Occipital lobe (tissue), 1 donor: ENCODE measurements at regions not wholly inside any gene's neighbourhood (a gene's known extent, or its start where the extent isn't known, plus 50 kb on each side); places are given as distances from the start of the nearest gene placed in this dataset.

ENCODE experiments used
- DNase-seq: peaks from one replicate; lab custom pipeline; 2025; lab: John Stamatoyannopoulos, UW

GRCh38 chr4:132839070-132839469, 310.0 kb upstream of the PCDH10 start:
- DNase-seq: no peak

- DNase-seq: no peak
These were observed 289.2 kb upstream of the PCDH10 start for GRCh38 chr4:132859929-132860328.

GRCh38 chr4:132860976-132861375, 288.1 kb upstream of the PCDH10 start:
- no peak for DNase-seq

- DNase-seq: no peak
These were observed 285.5 kb upstream of the PCDH10 start for GRCh38 chr4:132863619-132864018.

GRCh38 chr4:132865458-132865857, 283.6 kb upstream of the PCDH10 start:
- DNase-seq: no peak

GRCh38 chr4:132865922-132866321, 283.2 kb upstream of the PCDH10 start:
- no peak for DNase-seq

GRCh38 chr4:132866616-132867015, 282.5 kb upstream of the PCDH10 start:
- peak; percentile 0 for DNase-seq

GRCh38 chr4:132893787-132894186, 255.3 kb upstream of the PCDH10 start:
- DNase-seq: no peak

GRCh38 chr4:132901224-132901623, 247.9 kb upstream of the PCDH10 start:
- no peak for DNase-seq

- DNase-seq: no peak
These were observed 238.8 kb upstream of the PCDH10 start for GRCh38 chr4:132910229-132910748.

- no peak for DNase-seq
These were observed 231.0 kb upstream of the PCDH10 start for GRCh38 chr4:132918096-132918495.

- no peak for DNase-seq
These were observed 225.6 kb upstream of the PCDH10 start for GRCh38 chr4:132923516-132923915.

- no peak for DNase-seq
These were observed 214.2 kb upstream of the PCDH10 start for GRCh38 chr4:132934911-132935310.

- DNase-seq: no peak
These were observed 193.9 kb upstream of the PCDH10 start for GRCh38 chr4:132955146-132955545.

GRCh38 chr4:132956962-132957361, 192.1 kb upstream of the PCDH10 start:
- no peak for DNase-seq

- DNase-seq: no peak
These were observed 190.4 kb upstream of the PCDH10 start for GRCh38 chr4:132958457-132959263.

GRCh38 chr4:132981611-132982010, 167.5 kb upstream of the PCDH10 start:
- DNase-seq: no peak

- DNase-seq: no peak
These were observed 166.9 kb upstream of the PCDH10 start for GRCh38 chr4:132982151-132982550.

GRCh38 chr4:132991111-132991510, 158.0 kb upstream of the PCDH10 start:
- no peak for DNase-seq

- no peak for DNase-seq
These were observed 156.4 kb upstream of the PCDH10 start for GRCh38 chr4:132992686-132993085.

- DNase-seq: no peak
These were observed 150.4 kb upstream of the PCDH10 start for GRCh38 chr4:132998585-132999230.

GRCh38 chr4:133000012-133000411, 149.1 kb upstream of the PCDH10 start:
- DNase-seq: no peak

- no peak for DNase-seq
These were observed 145.9 kb upstream of the PCDH10 start for GRCh38 chr4:133003169-133003568.
